ENCODE measurements at regions not wholly inside any gene's neighbourhood (a gene's known extent, or its start where the extent isn't known, plus 50 kb on each side); places are given as distances from the start of the nearest gene placed in this dataset.

DNA sequence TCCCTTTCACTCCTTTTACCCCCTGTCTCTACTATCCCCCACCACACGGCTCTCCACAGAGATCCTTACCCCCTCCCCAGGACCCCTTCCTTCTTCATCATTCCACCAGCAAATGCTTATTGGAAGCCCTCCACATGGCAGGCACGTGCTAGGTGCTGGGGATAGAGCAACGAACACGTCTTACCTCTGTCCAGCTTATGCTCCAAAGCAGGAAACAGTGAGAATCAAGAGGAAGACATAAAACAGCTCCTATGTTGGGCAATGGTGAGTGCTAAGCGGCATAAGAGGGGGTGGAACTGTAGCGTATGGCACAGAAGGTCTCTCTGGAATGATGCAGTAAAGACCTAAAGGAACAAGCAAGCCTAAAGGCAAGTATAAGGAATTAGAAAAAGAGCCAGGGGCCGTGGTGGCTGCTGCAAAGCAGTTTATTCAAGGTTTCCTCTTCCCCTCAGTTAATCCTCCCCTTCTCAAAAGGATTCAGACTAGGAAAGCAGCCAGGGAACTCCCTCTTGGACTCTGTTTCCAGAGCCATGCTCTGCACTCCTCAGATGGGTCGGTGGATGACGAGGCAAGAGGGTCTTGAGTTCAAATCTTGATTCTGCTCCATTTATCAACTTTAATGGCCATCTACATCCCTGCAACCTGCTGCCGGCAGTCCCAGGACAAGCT, 289.4 kb downstream of the FOXO1 start:
- TF ChIP-seq CTCF (conservative IDR thresholded peaks at IDR 0.05; ENCODE audit: low read depth in 2 of 2) (no peak), POLR2AphosphoS5 (IDR thresholded peaks at IDR 0.05; ENCODE audit: low read depth) (no peak), EZH2 (IDR thresholded peaks at IDR 0.05; ENCODE audit: low read depth, unreplicated experiment) (no peak), REST (IDR thresholded peaks at IDR 0.05; ENCODE audit: unreplicated experiment) (no peak)

All from GM23338 (cell line).